HEK293 (cell line): ENCODE measurements at regions not wholly inside any gene's neighbourhood (a gene's known extent, or its start where the extent isn't known, plus 50 kb on each side); places are given as distances from the start of the nearest gene placed in this dataset.

ENCODE experiments used
- CTCF ChIA-PET: fragments of 350-600 bp; formaldehyde crosslinking; extraction: SDS; loops from one replicate; lab custom pipeline; 2021; ENCODE audit warnings: antibody characterized with exemption; lab: Yijun Ruan, JAX
- POLR2A ChIA-PET: fragments of 300-600 bp; formaldehyde crosslinking; extraction: SDS; loops from one replicate; lab custom pipeline; 2020; ENCODE audit warnings: antibody characterized with exemption, inconsistent platforms; lab: Yijun Ruan, JAX
- H3K27ac ChIP-seq: fragments of 200-500 bp; sonication (Bioruptor generic); 2 replicates; pipeline ENCODE4 v1.5.1; 2014; ENCODE audit warnings: low read depth, low read length, control low read depth, inconsistent platforms; ENCODE audit errors: extremely low read depth
- H3K36me3 ChIP-seq, 2 experiments: fragments of 200-500 bp in 1 of 2; sonication (Bioruptor generic) in 1 of 2; 1 replicate in 1 of 2; 2 replicates in 1 of 2; pipeline ENCODE4 v1.5.1; 2014 to 2017; ENCODE audit warnings: inconsistent platforms in 2 of 2, low read length in 2 of 2; ENCODE audit not compliant: control insufficient read depth in 2 of 2, insufficient read depth in 1 of 2
- H3K4me1 ChIP-seq: fragments of 200-500 bp; sonication (Bioruptor generic); 2 replicates; pipeline ENCODE4 v1.5.1; 2014; ENCODE audit warnings: mild to moderate bottlenecking, low read length, inconsistent platforms; ENCODE audit not compliant: control insufficient read depth, insufficient read depth
- H3K4me3 ChIP-seq: 2 replicates; pipeline ENCODE4 v1.5.1; 2011; ENCODE audit warnings: low read depth, mild to moderate bottlenecking, control low read depth, low read length, moderate library complexity
- H3K9me3 ChIP-seq: fragments of 200-500 bp; sonication (Bioruptor generic); 2 replicates; pipeline ENCODE4 v1.5.1; 2014; ENCODE audit warnings: low read depth, low read length, inconsistent platforms; ENCODE audit not compliant: control insufficient read depth, insufficient read depth
- HOXA7 ChIP-seq: sonication (generic); formaldehyde crosslinking; IDR thresholded peaks from 2 replicates; pipeline ENCODE4 v1.8.1; 2022; ENCODE audit warnings: missing genetic modification reagents, borderline replicate concordance
- HOXC10 ChIP-seq: sonication (generic); formaldehyde crosslinking; IDR thresholded peaks from 2 replicates; pipeline ENCODE4 v1.8.1; 2023; ENCODE audit warnings: mild to moderate bottlenecking, missing genetic modification reagents
- KLF16 ChIP-seq: fragments of 450-650 bp; formaldehyde crosslinking; IDR thresholded peaks from 2 replicates; pipeline ENCODE4 v1.5.1; 2017; ENCODE audit warnings: missing biosample characterization, missing genetic modification characterization
- WT1 ChIP-seq: fragments of 450-650 bp; formaldehyde crosslinking; IDR thresholded peaks from 2 replicates; pipeline ENCODE4 v1.5.1; 2016; ENCODE audit warnings: missing biosample characterization, missing genetic modification characterization
- ZBTB17 ChIP-seq: fragments of 450-650 bp; formaldehyde crosslinking; IDR thresholded peaks from 2 replicates; pipeline ENCODE4 v1.5.1; 2016; ENCODE audit warnings: missing biosample characterization, missing genetic modification characterization
- ZNF138 ChIP-seq: fragments of 450-650 bp; formaldehyde crosslinking; IDR thresholded peaks from 2 replicates; pipeline ENCODE4 v1.5.1; 2016; ENCODE audit warnings: missing biosample characterization, missing genetic modification characterization, borderline replicate concordance
- ZNF146 ChIP-seq: fragments of 450-650 bp; formaldehyde crosslinking; IDR thresholded peaks from 2 replicates; pipeline ENCODE4 v1.5.1; 2016; ENCODE audit warnings: missing biosample characterization, missing genetic modification characterization
- ZNF211 ChIP-seq: fragments of 450-650 bp; formaldehyde crosslinking; IDR thresholded peaks from 2 replicates; pipeline ENCODE4 v1.5.1; 2016; ENCODE audit warnings: low read depth, missing biosample characterization, missing genetic modification characterization
- ZNF223 ChIP-seq: fragments of 450-650 bp; formaldehyde crosslinking; IDR thresholded peaks from 2 replicates; pipeline ENCODE4 v1.5.1; 2016; ENCODE audit warnings: missing biosample characterization, missing genetic modification characterization
- ZNF266 ChIP-seq: fragments of 450-650 bp; formaldehyde crosslinking; IDR thresholded peaks from 2 replicates; pipeline ENCODE4 v1.5.1; 2016; ENCODE audit warnings: missing biosample characterization, missing genetic modification characterization, low read depth
- ZNF274 ChIP-seq, 2 experiments: fragments of 200-500 bp in 1 of 2; fragments of 450-650 bp in 1 of 2; sonication (Bioruptor generic) in 1 of 2; formaldehyde crosslinking in 1 of 2; IDR thresholded peaks; 2 replicates each; pipeline versions ENCODE4 v1.5.1 to v1.6.1; 2014 to 2016; ENCODE audit warnings: borderline replicate concordance in 1 of 2, inconsistent platforms in 1 of 2, low read length in 1 of 2, missing biosample characterization in 1 of 2, missing genetic modification characterization in 1 of 2
- ZNF354C ChIP-seq: fragments of 450-650 bp; formaldehyde crosslinking; IDR thresholded peaks from 2 replicates; pipeline ENCODE4 v1.5.1; 2016; ENCODE audit warnings: missing biosample characterization, missing genetic modification characterization, low read depth, borderline replicate concordance
- ZNF37A ChIP-seq: fragments of 450-650 bp; IDR thresholded peaks from 2 replicates; pipeline ENCODE4 v1.5.1; 2018; ENCODE audit warnings: missing biosample characterization, missing genetic modification characterization
- ZNF404 ChIP-seq: fragments of 450-650 bp; formaldehyde crosslinking; IDR thresholded peaks from 2 replicates; pipeline ENCODE4 v1.5.1; 2017; ENCODE audit warnings: missing biosample characterization, missing genetic modification characterization
- ZNF426 ChIP-seq: fragments of 450-650 bp; formaldehyde crosslinking; IDR thresholded peaks from 2 replicates; pipeline ENCODE4 v1.5.1; 2017; ENCODE audit warnings: missing biosample characterization, missing genetic modification characterization, mild to moderate bottlenecking, inconsistent platforms, moderate library complexity
- ZNF433 ChIP-seq: fragments of 450-650 bp; formaldehyde crosslinking; IDR thresholded peaks from 2 replicates; pipeline ENCODE4 v1.5.1; 2016; ENCODE audit warnings: missing biosample characterization, missing genetic modification characterization, low read depth
- ZNF560 ChIP-seq: fragments of 450-650 bp; formaldehyde crosslinking; IDR thresholded peaks from 2 replicates; pipeline ENCODE4 v1.5.1; 2017; ENCODE audit warnings: missing biosample characterization, missing genetic modification characterization, borderline replicate concordance
- ZNF571 ChIP-seq: fragments of 450-650 bp; formaldehyde crosslinking; IDR thresholded peaks from 2 replicates; pipeline ENCODE4 v1.5.0; 2017; ENCODE audit warnings: missing biosample characterization, missing genetic modification characterization
- ZNF76 ChIP-seq: fragments of 450-650 bp; formaldehyde crosslinking; IDR thresholded peaks from 2 replicates; pipeline ENCODE4; 2016; ENCODE audit warnings: low read depth, missing biosample characterization, missing genetic modification characterization, borderline replicate concordance
- ZNF785 ChIP-seq: fragments of 450-650 bp; formaldehyde crosslinking; IDR thresholded peaks from 2 replicates; pipeline ENCODE4 v1.5.1; 2016; ENCODE audit warnings: missing biosample characterization, missing genetic modification characterization
- ZNF837 ChIP-seq: fragments of 450-650 bp; formaldehyde crosslinking; IDR thresholded peaks from 2 replicates; pipeline ENCODE4 v1.5.1; 2016; ENCODE audit warnings: missing biosample characterization, missing genetic modification characterization
- TF ChIP-seq, protein P1 (sequence below): fragments of 450-650 bp; formaldehyde crosslinking; IDR thresholded peaks from 2 replicates; pipeline ENCODE4 v1.5.1; 2016; ENCODE audit warnings: missing biosample characterization, missing genetic modification characterization
- TF ChIP-seq, protein P2 (sequence below): fragments of 450-650 bp; formaldehyde crosslinking; IDR thresholded peaks from 2 replicates; pipeline ENCODE4 v1.5.1; 2017; ENCODE audit warnings: missing biosample characterization, missing genetic modification characterization
- TF ChIP-seq, protein P3 (sequence below): fragments of 450-650 bp; formaldehyde crosslinking; IDR thresholded peaks from 2 replicates; pipeline ENCODE4 v1.5.1; 2016; ENCODE audit warnings: missing biosample characterization, missing genetic modification characterization

DNA sequence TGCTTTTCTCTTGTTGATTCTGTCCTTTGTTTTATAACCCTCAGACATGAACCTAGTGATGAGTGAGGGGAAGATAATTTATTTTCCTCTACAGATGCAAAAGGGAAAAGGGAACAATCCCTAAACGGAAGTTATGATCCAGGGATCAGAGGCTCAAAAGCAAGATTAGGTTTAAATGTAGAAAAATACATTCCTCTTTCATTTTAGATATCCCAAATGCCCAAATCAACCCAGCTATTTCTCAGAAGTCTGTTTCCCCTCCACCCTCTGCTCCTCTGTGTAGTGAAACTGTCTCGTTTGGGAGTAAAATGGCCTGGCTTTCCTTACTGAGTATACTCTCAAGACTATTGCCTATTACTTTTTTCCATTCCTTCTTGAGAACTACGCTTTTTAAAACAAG lies 97.1 kb downstream of the PRL start (continued):
- no peak for TF ChIP-seq ZNF146
- no peak for TF ChIP-seq ZNF223 (tag by site-specific recombination)
- no peak for TF ChIP-seq WT1 (tag by site-specific recombination)
- TF ChIP-seq HOXA7 (CRISPR knock-in tag) = no peak
- TF ChIP-seq ZNF274 (IDR thresholded peaks at IDR 0.05; ENCODE audit: low read length) = no peak
- TF ChIP-seq ZNF274 (tag by site-specific recombination; IDR thresholded peaks at IDR 0.05; ENCODE audit: borderline replicate concordance) = no peak

DNA sequence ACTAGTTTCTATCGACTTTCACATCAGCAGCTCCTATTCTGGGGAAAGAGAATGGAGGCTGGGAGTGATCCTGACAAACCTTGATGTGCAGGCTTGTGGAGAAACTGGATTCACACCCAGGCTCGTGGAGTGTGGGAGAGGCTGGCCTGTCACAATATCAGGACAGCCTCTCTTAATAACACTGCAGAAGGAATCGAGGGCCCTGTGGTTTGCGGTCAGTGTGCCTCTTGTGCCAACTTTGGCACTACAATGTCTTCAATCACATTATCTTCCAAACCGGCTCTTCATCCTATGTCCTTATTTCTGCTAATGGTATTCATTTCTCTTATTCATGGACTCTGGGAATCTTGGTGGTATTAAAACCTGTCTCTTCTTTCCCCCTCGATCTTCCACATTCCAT lies 92.7 kb downstream of the PRL start:
- Histone ChIP-seq H3K4me1 (no peaks in the 10 kb centered on the region), H3K36me3 (no peaks in the 10 kb centered on the region), H3K27ac (no peak overlapping the region), H3K9me3 (no peaks in the 10 kb centered on the region), H3K4me3 (no peak overlapping the region)
- TF ChIP-seq ZNF433 (tag by site-specific recombination) = no peak
- no peak for TF ChIP-seq ZNF785 (tag by site-specific recombination)
- TF ChIP-seq ZBTB17 = no peak
- TF ChIP-seq ZNF560 (tag by site-specific recombination) = no peak
- TF ChIP-seq ZNF138 (tag by site-specific recombination) = no peak
- TF ChIP-seq ZNF76 (tag by site-specific recombination) = no peak
- TF ChIP-seq ZNF211 (tag by site-specific recombination) = no peak
- TF ChIP-seq, protein P1, sequence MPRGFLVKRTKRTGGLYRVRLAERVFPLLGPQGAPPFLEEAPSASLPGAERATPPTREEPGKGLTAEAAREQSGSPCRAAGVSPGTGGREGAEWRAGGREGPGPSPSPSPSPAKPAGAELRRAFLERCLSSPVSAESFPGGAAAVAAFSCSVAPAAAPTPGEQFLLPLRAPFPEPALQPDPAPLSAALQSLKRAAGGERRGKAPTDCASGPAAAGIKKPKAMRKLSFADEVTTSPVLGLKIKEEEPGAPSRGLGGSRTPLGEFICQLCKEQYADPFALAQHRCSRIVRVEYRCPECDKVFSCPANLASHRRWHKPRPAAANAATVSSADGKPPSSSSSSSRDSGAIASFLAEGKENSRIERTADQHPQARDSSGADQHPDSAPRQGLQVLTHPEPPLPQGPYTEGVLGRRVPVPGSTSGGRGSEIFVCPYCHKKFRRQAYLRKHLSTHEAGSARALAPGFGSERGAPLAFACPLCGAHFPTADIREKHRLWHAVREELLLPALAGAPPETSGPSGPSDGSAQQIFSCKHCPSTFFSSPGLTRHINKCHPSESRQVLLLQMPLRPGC = no peak
- ChIA-PET CTCF (interaction anchor here (0.7 kb wide), 1 partner anchor 623 kb away, joined by 3 read pairs; no protein-coding TSS in a partner anchor), POLR2A (no interaction called here)

DNA sequence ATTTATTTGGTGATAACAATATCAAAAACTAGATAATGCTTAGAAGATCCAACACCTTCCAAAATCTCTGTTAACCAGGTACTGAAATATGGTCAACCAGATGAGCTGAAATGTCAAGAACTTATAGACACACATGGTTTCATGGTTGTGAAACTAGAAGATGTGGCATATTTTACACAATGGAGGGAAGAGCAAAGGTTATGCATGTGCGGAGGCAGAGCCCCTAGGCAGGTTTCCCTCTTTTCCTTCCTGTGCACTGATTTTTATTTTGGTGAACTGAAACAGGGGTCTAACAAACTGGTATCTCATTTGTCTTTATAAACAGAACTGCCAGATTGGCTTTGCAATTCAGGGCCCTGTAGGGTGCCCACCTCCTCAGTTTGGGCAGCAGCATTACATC lies 91.6 kb downstream of the PRL start:
- ChIA-PET CTCF (no interaction called here), POLR2A (no interaction called here)
- TF ChIP-seq ZNF426 (tag by site-specific recombination) = no peak
- TF ChIP-seq ZNF266 = no peak
- TF ChIP-seq, protein P2, sequence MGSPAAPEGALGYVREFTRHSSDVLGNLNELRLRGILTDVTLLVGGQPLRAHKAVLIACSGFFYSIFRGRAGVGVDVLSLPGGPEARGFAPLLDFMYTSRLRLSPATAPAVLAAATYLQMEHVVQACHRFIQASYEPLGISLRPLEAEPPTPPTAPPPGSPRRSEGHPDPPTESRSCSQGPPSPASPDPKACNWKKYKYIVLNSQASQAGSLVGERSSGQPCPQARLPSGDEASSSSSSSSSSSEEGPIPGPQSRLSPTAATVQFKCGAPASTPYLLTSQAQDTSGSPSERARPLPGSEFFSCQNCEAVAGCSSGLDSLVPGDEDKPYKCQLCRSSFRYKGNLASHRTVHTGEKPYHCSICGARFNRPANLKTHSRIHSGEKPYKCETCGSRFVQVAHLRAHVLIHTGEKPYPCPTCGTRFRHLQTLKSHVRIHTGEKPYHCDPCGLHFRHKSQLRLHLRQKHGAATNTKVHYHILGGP (tag by site-specific recombination) = no peak
- TF ChIP-seq ZNF37A (tag by site-specific recombination) = no peak
- TF ChIP-seq ZNF354C (tag by site-specific recombination) = no peak
- no peak for TF ChIP-seq KLF16 (tag by site-specific recombination)
- no peak for TF ChIP-seq ZNF571
- TF ChIP-seq ZNF404 (tag by site-specific recombination) = no peak
- TF ChIP-seq HOXC10 (CRISPR knock-in tag) = no peak
- no peak for TF ChIP-seq ZNF837 (tag by site-specific recombination)
- TF ChIP-seq, protein P3, sequence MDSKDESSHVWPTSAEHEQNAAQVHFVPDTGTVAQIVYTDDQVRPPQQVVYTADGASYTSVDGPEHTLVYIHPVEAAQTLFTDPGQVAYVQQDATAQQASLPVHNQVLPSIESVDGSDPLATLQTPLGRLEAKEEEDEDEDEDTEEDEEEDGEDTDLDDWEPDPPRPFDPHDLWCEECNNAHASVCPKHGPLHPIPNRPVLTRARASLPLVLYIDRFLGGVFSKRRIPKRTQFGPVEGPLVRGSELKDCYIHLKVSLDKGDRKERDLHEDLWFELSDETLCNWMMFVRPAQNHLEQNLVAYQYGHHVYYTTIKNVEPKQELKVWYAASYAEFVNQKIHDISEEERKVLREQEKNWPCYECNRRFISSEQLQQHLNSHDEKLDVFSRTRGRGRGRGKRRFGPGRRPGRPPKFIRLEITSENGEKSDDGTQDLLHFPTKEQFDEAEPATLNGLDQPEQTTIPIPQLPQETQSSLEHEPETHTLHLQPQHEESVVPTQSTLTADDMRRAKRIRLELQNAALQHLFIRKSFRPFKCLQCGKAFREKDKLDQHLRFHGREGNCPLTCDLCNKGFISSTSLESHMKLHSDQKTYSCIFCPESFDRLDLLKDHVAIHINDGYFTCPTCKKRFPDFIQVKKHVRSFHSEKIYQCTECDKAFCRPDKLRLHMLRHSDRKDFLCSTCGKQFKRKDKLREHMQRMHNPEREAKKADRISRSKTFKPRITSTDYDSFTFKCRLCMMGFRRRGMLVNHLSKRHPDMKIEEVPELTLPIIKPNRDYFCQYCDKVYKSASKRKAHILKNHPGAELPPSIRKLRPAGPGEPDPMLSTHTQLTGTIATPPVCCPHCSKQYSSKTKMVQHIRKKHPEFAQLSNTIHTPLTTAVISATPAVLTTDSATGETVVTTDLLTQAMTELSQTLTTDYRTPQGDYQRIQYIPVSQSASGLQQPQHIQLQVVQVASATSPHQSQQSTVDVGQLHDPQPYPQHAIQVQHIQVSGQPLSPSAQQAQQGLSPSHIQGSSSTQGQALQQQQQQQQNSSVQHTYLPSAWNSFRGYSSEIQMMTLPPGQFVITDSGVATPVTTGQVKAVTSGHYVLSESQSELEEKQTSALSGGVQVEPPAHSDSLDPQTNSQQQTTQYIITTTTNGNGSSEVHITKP (tag by site-specific recombination) = no peak
- Histone ChIP-seq H3K36me3 (no peaks in the 10 kb centered on the region), H3K27ac (no peak overlapping the region), H3K4me1 (no peaks in the 10 kb centered on the region), H3K9me3 (no peaks in the 10 kb centered on the region), H3K4me3 (no peak overlapping the region)
